GM18868 (cell line): ENCODE measurements at regions not wholly inside any gene's neighbourhood (a gene's known extent, or its start where the extent isn't known, plus 50 kb on each side); places are given as distances from the start of the nearest gene placed in this dataset.

Source experiments
- ATAC-seq: cut with Tn5 transposase; IDR thresholded peaks from one replicate; pipeline ENCODE4 v1.9.1; 2021; ENCODE audit warnings: mild to moderate bottlenecking, moderate library complexity; ENCODE audit not compliant: unreplicated experiment

DNA sequence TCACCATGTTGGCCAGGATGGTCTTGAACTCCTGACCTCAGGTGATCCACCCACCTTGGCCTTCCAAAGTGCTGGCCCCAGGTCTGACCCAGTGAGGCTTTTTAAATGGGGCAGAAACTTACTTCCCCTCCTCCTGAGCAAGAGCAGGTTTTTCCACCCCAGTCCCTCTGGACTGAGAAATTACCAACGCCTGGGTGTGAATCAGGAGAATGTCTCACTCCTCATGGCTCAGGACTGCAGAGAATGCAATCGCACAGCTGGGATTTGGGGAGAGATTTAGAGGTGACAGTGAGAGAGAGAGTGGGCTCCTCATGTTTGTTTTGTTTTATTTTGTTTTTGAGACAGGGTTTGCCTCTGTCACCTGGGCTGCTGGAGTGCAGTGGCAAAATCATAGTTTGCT, 203.6 kb downstream of the RAB11FIP4 start:
- no peak for ATAC-seq

DNA sequence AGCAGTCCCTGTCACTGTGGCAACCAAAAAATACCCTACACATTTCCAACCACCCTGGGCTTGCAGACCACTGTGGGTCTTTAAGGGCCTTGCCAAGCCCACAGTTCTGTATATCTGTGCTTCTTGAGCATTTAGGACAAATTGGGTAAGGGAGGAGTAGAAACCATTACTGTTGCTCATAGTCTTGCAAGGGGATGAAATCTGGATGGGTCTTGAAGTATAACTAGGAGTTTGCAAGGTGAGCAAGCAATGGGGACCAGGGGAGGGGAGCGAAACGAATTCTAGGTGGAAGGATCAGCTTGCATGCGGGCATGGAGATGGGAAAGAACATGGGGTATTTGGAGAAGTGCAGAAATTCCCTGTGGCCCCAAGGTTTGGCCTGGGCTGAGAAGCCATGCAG, 202.9 kb downstream of the RAB11FIP4 start:
- ATAC-seq, result no peak

DNA sequence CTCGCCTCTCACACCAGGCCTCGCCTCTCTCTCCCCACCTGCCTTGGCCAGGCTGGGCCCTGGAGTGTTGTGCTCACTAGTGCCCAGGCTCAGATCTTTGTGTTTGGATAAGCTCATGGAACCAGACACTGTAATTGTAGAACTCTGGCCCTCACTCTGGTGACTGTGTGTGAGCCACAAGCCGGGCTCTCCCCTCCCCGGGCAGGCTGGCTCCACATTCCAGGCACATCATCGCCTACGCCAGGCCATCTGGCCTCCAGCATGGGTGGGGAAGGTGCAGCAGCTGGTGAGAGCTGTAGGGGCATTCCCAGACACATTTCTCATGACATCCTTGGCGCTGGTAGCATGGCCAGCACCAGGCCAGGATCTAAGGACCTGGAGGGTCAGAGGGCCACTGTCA, 202.3 kb downstream of the RAB11FIP4 start:
- no peak for ATAC-seq

DNA sequence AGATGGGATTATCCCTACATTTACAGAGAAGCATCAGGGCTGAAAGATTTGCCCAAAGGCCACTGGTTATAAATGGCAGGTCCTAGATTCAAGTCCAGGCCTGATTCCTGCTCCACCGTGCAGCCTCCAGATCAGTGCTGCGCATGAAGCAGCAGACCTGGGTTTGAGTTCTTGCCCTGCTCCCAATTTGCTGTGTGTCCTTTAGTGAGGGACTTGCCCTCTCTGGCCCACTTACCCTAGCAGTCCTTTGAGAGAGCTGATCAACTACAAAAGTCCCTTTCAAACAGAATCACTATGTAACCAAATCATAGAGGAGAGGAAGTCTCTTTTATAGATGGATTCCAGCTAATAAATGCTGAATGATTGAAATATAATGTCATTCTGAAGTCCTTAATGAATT, 200.4 kb downstream of the RAB11FIP4 start:
- ATAC-seq, result no peak

DNA sequence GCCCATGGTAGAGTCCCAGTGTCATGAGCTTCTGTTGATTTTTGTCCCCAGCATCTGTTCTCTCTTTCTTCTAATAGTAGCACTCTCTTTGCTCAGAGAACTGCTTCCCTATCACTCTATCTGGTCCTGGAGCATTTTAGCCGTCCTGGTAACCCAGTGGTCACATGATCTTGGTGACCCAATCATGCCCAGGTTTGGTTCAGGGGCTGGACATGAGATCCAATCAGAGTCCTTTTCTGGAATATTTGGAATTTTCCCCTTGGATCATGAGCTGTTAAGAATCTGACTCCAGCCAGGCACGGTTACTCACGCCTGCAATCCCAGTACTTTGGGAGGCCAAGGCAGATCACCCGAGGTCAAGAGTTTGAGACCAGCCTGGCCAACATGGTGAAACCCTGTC, 197.0 kb downstream of the RAB11FIP4 start:
- no peak for ATAC-seq

DNA sequence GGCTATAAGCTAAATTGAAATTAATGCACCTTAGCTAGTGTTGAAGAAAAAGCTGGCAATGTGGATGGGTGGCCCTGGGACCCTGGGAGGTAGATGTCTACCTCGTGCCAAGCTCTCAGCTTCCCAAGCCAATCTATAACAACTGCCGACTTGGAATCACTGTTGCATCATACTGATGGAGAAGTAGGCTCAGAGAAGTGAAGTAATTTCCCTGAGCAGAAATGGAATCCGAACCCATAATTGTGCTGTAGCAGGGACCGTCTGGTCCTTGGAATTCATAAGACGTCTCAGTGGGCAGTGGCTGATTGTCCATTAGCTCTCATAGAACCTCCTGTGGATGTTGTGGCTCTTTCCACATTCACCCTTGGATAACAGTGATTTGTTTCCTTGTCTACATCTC, 196.6 kb downstream of the RAB11FIP4 start:
- no peak for ATAC-seq
